Stimulated activated CD4-positive, alpha-beta T cell treated with anti-CD3 and anti-CD28 coated beads, Interleukin-2, amount 100 ng/mL, for 4 hours (primary cell): ENCODE measurements at regions not wholly inside any gene's neighbourhood (a gene's known extent, or its start where the extent isn't known, plus 50 kb on each side); places are given as distances from the start of the nearest gene placed in this dataset.

Source experiments
- DNase-seq: peaks from one replicate; pipeline ENCODE4 v3.0.0-alpha.2; 2020; ENCODE audit warnings: low read depth

DNA sequence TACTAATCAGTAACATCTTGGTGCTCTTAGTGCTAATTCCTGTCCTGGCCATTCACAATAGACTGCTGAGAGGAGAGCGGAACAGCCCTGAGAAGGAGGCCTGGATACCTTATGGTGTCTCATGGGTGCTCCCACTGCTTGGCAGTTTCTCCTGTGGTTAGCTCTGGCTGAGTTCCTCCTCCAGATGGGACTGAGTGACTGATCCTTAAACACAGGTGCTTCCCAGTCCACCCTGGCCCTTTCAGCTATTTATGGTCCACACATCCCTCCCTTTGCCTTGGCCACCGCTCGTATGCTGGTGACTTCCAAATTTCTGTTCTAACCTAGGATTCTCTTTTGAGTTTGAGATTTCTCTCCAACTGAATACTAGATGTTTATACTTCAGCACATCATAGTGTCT lies 157.0 kb upstream of the CACNA1E start:
- DNase-seq, result no peak

DNA sequence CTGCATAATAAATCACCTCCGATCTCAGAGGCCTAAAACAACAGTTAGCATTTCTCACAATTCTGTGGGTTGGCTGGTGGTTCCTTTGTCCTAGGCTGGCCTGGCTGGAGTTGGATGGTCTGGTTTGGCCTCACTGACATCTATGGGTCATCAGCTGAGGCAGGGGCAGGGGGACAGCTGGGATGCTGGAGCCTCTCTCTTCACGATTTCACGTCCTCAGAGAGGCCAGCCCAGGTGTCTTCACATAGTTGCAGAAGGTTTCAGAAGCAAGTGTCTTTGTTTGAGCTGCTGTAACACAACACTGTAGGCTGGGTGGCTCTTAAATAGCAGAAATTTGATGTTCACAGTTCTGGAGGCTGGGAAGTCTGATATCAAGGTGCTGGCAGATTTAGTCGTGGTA lies 155.5 kb upstream of the CACNA1E start:
- DNase-seq, result no peak

- no peak for DNase-seq
Measured at GRCh38 chr1:181334724-181335123, 148.6 kb upstream of the CACNA1E start.

DNA sequence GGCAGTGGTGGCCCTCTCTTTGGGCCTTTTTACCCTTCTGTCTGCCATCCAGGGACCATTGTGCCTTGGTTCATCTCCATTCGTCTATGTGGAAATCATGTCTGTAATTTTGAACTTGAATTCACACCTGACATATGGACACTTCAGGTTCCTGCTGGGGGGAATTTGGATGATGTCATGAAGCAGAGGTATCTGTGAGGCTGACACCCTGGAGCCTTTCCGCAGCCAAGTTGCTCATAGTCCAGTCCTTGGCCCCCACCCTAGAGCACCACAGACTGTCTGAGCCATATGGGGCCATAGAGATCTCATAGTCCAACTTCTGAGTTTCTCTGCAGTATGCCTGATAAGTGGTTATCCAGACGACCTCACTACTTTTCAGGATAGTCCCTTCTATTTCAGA lies 147.7 kb upstream of the CACNA1E start:
- DNase-seq, result no peak

GRCh38 chr1:181341026-181341632 lies 142.2 kb upstream of the CACNA1E start:
- DNase-seq, result no peak

DNA sequence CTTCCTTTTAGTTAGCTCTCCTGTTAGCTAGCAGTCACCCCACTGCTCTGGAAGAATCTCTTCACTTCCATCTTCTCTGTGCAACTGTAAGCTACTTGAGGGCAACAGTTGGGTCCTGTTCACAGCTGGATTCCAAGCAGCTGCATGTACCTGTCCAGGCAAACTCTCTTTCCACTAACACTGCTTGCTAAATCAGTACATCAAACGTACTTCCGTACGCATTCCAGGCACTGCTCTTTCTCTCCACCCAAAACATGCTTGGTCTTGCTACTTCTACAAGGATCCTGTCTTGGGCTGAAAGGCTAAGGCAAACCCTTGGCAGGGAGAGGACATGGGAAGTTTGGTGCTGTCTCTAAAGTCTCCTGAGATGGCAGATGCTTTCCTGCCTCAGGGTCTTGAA lies 139.2 kb upstream of the CACNA1E start:
- DNase-seq, result no peak

DNA sequence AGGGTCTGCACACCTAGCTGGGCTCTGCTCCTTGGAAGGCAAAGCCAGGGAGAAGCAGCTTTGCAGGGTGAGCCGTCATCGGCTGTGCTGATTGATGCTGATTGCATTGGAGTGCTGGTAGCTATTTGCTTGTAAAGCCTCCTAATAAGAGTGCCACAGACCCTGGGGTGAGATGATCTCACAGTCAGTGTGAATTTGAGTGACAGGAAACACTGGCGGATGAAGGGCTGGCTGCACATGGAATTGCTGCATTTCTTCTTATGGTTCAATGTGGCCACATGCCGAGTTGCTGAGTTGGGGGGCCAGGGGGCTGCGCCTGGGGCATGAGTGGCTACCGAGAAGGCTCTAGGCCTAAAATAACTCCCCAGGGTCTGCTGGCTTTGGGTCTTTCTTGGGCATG lies 138.2 kb upstream of the CACNA1E start:
- DNase-seq, result no peak

DNA sequence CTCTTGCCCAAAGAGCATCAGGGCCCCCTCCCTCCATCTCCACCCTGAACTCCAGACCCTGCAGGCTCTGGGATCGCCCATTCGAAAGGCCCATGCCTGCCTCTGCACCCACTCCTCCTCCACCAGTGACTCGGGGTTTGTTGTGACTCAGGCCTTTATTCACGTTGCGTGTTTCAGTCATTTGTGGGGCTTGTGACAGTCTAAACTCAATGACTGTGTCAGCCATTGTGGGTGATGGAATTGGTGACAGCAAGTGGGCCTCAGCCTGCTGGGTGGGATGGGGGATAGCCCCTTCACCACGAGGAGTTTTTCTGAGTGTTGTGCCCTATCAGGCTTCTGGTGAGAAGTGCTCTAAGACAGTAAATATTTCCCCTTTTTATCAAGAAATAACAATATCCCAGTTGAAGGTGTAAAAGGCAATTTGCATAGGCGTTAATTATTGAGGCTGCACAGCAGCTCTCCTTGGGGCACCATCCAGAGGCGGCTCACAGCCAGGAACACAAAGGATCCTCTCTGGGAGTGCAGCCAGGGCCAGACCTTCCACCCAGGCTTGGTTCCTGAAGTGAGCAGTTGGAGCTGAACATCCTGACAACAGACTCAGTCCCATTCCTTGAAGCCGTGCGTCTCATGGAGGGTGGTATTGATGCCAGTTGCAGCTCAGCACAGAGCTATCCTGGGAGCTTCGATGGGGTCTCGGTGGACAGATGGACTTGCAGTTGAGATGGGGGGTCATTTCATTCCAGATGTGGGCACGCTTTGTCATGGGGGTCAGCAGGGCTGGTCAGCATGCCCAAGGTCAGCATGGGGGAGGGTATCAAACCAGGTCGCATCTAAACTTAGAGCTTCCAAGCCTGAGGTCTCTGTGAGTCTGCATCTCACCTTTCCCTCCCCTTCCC lies 135.6 kb upstream of the CACNA1E start:
- DNase-seq, result no peak

DNA sequence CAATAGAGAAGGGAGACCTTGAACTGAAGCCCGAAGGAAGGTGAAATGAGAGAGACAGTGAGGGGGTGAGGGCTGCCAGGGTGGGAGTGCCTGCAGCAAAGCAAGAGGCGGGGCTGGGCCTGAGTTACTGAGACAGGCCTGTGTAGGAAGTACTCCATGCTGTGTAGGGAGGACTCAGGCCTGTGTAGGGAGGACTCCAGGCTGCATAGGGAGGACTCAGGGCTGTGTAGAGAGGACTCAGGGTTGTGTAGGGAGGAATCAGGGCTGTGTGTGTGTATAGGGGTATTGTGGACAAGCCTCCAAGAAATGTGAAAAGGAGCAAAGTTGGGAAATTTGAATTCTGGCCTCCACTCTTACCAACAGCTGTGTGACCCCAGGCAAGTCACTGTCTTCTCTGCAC lies 133.8 kb upstream of the CACNA1E start:
- no peak for DNase-seq

DNA sequence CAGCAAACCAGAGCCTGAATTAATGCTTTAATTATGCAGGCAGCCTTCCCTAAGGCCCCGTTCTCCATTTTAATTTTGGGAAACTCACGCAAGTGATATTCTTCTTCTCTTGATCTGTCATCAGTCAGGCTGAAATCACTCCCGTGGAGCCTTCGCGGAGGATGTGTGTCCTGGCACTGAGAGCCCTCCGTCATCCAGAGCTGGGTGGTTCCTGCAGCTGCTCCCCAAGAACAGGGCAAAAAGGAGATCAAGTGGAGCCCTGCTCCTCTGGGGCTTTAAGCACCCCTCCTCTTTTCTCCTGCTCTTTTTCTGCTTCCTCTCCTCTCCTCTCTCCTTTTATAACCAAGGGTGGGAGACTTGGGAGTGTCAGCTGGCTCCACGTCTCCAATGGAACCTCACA lies 133.2 kb upstream of the CACNA1E start:
- no peak for DNase-seq

GRCh38 chr1:181351740-181352139 lies 131.6 kb upstream of the CACNA1E start:
- no peak for DNase-seq

DNA sequence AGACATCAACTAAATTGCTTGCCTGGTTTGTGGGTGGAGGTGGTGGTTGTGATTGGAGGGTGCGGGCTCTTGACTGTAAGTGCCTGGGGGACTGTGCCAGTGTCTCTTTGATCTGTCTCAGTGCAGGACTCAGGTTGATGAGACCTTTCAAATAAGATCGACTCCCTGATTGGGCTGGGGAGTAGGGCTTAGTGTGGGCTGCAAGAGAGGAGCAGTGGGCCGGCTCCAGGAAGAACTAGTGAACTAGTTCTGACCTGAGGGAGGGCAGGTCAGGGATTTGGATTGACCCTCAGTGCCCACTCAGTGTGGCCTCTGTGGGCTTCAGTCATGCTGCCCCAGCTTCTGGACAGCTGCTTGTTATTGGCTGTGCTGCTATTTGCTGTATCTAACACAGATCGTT lies 130.6 kb upstream of the CACNA1E start:
- no peak for DNase-seq

DNA sequence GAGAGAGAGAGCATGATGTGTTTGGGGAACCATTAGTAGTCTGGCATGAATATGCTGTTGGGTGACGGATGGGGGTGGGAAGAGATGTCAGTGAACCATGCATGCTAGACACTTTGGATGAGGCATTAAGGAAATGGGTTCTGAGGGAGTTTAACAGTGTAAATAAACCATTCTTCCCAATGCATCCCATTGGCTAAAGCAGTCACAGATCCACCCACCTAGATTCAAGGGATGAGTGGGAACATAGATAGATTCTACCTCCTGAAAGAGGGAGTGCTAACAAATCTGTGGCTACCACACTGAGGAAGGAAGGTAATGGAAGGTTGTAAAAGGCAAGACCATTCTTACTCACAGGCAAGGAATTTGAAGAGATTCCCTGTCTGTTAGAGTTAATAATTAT lies 129.8 kb upstream of the CACNA1E start:
- no peak for DNase-seq

GRCh38 chr1:181354865-181355264 lies 128.5 kb upstream of the CACNA1E start:
- no peak for DNase-seq

DNA sequence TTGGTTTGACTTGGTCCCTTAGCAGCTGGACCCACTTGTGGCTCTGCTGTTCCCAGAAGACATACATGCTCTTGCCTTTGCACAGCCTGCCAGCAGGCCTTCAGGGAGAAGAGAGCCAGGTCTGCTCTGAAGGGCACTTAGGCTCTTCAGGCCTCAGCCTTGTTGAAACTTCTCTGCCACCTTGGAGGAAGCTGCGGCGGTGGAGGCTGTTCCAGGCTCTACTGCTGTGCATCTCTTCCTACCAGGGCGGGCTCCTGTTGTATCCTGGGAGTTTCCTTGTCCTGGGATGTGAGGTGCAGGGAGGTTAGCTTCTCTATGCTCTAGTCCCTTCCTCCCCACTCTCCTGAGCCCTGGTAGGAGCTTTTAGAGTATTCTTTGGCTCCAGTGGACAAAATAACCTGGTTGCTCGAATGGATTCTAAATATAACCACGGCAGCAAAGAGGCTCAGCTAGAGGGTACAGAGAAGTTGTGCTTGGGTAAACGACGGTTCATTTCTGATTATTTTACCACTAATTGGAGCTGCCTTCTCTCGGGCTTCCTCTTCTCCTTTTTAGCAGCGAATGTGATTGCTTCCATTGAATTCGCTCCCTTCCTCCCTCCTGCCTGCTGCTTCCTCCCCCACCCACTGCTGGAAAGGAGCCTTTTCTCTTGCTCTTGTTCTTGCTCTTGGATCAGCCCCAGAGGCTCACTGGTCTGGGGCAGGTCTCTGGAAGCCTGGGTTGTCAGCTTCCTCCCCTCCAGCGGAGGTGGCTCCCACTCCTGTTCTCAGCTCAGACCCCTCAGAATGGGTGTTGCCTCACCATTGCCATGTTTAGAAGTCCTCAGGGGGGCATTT lies 126.6 kb upstream of the CACNA1E start:
- DNase-seq, result no peak

- DNase-seq, result no peak
Measured at GRCh38 chr1:181359012-181359411, 124.3 kb upstream of the CACNA1E start.

GRCh38 chr1:181364801-181365200 lies 118.5 kb upstream of the CACNA1E start:
- no peak for DNase-seq

- no peak for DNase-seq
Measured at GRCh38 chr1:181366910-181367309, 116.4 kb upstream of the CACNA1E start.

- no peak for DNase-seq
Measured at GRCh38 chr1:181369416-181369815, 113.9 kb upstream of the CACNA1E start.

GRCh38 chr1:181383695-181384094 lies 99.6 kb upstream of the CACNA1E start:
- no peak for DNase-seq

GRCh38 chr1:181386340-181386739 lies 97.0 kb upstream of the CACNA1E start:
- DNase-seq, result no peak

DNA sequence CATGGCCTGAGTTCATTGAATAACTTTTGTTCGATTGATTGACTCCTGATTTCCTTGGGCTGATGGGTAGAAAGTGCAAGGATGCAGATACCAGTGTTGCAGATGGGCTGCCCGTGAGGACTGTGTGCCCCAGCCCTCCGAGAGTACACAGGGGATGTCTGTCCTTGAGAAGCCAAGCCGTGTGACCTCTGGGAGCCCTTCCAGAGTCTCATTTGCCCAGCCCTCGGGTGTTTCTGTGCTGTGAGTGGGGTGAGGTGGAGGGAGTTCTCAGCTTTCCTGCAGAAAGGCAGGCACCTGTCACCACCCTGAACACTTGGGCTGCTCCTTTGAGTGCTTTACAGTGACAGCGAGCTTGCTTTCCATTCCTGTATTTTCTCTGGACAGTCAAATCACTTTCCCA lies 96.4 kb upstream of the CACNA1E start:
- DNase-seq, result no peak

- DNase-seq, result no peak
Measured at GRCh38 chr1:181387702-181388101, 95.6 kb upstream of the CACNA1E start.
